Suprapubic skin (tissue), 4 donors: ENCODE measurements at regions not wholly inside any gene's neighbourhood (a gene's known extent, or its start where the extent isn't known, plus 50 kb on each side); places are given as distances from the start of the nearest gene placed in this dataset.
"Not testable (repeated sequence)": the region's sequence is repeated elsewhere in the genome, so short reads cannot be mapped to it uniquely, and the experiment has no call there.

ENCODE experiments used
- DNase-seq, 2 donors: peaks; one replicate each; pipeline ENCODE4 v3.0.0-alpha.2; 2019; ENCODE audit warnings: low spot score in 2 of 2
- H3K27ac ChIP-seq: fragments of 200-600 bp; sonication (generic); one replicate; pipeline ENCODE4 v1.5.1; 2019
- H3K27me3 ChIP-seq: fragments of 200-600 bp; sonication (generic); one replicate; pipeline ENCODE4 v1.5.1; 2019
- H3K36me3 ChIP-seq: fragments of 200-600 bp; sonication (generic); one replicate; pipeline ENCODE4 v1.5.1; 2019
- H3K4me1 ChIP-seq: fragments of 200-600 bp; sonication (generic); one replicate; pipeline ENCODE4 v1.5.1; 2019
- H3K4me3 ChIP-seq: fragments of 200-600 bp; sonication (generic); one replicate; pipeline ENCODE4 v1.5.1; 2019; ENCODE audit warnings: mild to moderate bottlenecking
- H3K9me3 ChIP-seq: fragments of 200-600 bp; sonication (generic); one replicate; pipeline ENCODE4 v1.5.1; 2019
- EP300 ChIP-seq: sonication (generic); formaldehyde crosslinking; IDR thresholded peaks from one replicate; pipeline ENCODE4 v1.6.1; 2017; ENCODE audit warnings: antibody characterized with exemption
- POLR2A ChIP-seq, 2 donors: fragments of 450-650 bp; IDR thresholded peaks; one replicate each; pipeline ENCODE4 v1.6.1; 2017; ENCODE audit warnings: antibody characterized with exemption in 2 of 2, mild to moderate bottlenecking in 2 of 2, moderate library complexity in 2 of 2
- POLR2AphosphoS5 ChIP-seq, 3 donors: sonication (generic); formaldehyde crosslinking; IDR thresholded peaks; one replicate each; pipeline ENCODE4 v1.6.1; 2017; ENCODE audit warnings: antibody characterized with exemption in 3 of 3
- WGBS: methylation state at CpG from one replicate; pipeline ENCODE4 v1.1.5; 2018; 5-methylcytosine and 5-hydroxymethylcytosine counted together
- TF ChIP-seq, protein P1 (sequence below), 2 donors: fragments of 200-600 bp in 1 of 2; fragments of 450-650 bp in 1 of 2; sonication (generic) in 1 of 2; IDR thresholded peaks; one replicate each; pipeline ENCODE4 v1.5.1; 2016 to 2019; ENCODE audit warnings: antibody characterized with exemption in 2 of 2, mild to moderate bottlenecking in 1 of 2, moderate library complexity in 1 of 2

DNA sequence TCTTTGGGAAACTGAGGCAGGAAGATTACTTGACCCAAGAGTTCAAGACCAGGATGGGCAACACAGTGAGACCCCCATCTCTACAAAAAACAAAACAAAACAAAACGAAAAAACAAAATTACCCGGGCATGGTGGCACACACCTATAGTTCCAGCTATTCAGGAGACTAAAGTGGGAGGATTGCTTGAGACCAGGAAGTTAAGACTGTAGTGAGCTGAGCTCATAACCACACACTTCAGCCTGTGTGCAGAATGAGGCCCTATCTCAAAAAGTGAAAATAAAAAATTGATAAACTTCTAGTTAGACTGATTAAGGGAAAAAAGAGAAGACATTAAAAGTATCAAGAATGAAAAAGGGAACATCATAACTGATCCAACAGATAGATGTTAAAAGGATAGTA lies 154.0 kb downstream of the RHOU start:
- Histone ChIP-seq H3K27ac (no peak overlapping the region), H3K4me3 (no peak overlapping the region), H3K27me3 (no peaks in the 10 kb centered on the region), H3K4me1 (no peaks in the 10 kb centered on the region), H3K9me3 (no peaks in the 10 kb centered on the region), H3K36me3 (no peaks in the 10 kb centered on the region)
- TF ChIP-seq POLR2AphosphoS5 (IDR thresholded peaks at IDR 0.05) (no peak), EP300 (no peak), POLR2A (IDR thresholded peaks at IDR 0.05) (no peak)
- TF ChIP-seq, protein P1, sequence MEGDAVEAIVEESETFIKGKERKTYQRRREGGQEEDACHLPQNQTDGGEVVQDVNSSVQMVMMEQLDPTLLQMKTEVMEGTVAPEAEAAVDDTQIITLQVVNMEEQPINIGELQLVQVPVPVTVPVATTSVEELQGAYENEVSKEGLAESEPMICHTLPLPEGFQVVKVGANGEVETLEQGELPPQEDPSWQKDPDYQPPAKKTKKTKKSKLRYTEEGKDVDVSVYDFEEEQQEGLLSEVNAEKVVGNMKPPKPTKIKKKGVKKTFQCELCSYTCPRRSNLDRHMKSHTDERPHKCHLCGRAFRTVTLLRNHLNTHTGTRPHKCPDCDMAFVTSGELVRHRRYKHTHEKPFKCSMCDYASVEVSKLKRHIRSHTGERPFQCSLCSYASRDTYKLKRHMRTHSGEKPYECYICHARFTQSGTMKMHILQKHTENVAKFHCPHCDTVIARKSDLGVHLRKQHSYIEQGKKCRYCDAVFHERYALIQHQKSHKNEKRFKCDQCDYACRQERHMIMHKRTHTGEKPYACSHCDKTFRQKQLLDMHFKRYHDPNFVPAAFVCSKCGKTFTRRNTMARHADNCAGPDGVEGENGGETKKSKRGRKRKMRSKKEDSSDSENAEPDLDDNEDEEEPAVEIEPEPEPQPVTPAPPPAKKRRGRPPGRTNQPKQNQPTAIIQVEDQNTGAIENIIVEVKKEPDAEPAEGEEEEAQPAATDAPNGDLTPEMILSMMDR (IDR thresholded peaks at IDR 0.05): no peak
- no peak for DNase-seq
- WGBS: 90% methylated on average over 2 of the region's 2 CpGs

DNA sequence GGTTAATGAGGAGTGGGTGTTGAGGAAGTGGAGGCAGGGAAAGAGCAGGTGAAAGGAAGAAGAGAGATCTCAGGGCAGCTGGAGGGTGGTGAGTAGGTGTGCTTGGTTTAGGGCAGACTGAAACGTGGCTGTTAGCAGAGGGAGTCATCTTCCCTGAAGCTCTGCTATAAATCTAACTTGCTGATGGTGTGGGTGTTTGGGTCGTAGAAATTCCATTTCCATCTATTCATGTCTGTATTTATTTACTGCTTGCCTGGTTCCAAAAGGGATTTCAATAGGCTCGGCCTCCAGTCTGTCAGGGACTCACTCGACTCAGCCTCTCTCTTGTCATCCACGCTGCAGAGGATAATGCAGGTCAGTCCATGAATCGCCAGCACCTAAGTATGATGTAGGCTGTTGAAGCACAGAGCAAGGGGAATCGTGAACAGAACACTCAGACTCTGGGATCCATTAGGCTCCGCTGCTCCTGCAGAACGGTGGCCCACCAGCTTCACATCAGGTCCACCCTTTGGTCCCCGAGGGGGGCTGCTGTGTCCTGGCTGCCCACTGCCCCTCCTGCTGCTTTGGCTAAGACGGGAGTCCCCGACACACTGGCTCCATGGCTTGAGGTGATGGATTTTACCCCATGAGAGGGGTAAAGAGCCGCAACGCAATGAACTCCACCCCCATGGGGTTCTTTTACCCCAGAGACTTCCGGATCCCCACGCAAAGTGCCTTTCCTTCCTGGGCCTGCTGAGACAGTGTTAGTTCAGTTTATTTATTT lies 156.2 kb downstream of the RHOU start:
- Histone ChIP-seq H3K27ac (no peak overlapping the region), H3K36me3 (no peaks in the 10 kb centered on the region), H3K4me1 (no peaks in the 10 kb centered on the region), H3K27me3 (no peaks in the 10 kb centered on the region), H3K4me3 (no peak overlapping the region), H3K9me3 (no peaks in the 10 kb centered on the region)
- whole genome bisulfite sequencing: 70% methylated on average over 16 of the region's 16 CpGs
- TF ChIP-seq POLR2A (IDR thresholded peaks at IDR 0.05) (no peak), POLR2AphosphoS5 (IDR thresholded peaks at IDR 0.05) (no peak), EP300 (no peak)
- TF ChIP-seq, protein P1 (IDR thresholded peaks at IDR 0.05): no peak
- DNase-seq: no peak

DNA sequence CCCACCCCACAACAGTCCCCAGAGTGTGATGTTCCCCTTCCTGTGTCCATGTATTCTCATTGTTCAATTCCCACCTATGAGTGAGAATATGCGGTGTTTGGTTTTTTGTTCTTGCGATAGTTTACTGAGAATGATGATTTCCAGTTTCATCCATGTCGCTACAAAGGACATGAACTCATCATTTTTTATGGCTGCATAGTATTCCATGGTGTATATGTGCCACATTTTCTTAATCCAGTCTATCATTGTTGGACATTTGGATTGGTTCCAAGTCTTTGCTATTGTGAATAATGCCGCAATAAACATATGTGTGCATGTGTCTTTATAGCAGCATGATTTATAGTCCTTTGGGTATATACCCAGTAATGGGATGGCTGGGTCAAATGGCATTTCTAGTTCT lies 156.9 kb downstream of the RHOU start:
- H3K9me3 ChIP-seq, H3K36me3 ChIP-seq, DNase-seq, H3K27me3 ChIP-seq, H3K4me3 ChIP-seq, H3K27ac ChIP-seq, H3K4me1 ChIP-seq: not testable (repeated sequence)
- no CpG with 5 or more reads among the region's 4 CpGs for whole genome bisulfite sequencing

DNA sequence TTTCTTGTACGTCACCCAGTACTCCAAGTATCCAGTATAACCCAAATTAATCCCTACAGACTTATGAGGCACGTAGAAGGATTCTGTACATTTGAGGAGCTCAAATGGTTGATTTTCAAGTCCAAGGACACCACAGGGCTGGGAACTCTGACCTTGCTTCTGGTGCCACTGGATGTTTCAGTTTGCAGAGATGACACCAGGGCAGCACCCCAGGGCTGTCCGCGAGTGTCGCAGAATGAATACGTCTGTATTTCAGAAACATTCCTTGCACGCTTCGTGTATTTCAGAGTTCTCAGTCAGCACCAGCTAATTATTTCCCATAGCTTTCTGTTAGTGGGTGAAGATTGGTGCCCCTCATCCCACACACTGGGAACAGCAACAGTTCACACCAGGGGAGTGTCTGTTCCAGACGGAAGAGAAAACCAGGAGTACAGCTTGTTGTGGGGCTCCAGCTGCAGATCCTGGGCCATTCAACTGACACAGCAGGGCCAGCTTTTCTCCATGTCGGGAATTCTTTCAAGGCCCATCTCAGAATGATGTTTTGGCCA lies 159.2 kb downstream of the RHOU start:
- no peak overlapping the region for H3K4me3 ChIP-seq
- H3K27me3 ChIP-seq: no peaks in the 10 kb centered on the region
- no peak for TF ChIP-seq EP300
- TF ChIP-seq POLR2AphosphoS5 (IDR thresholded peaks at IDR 0.05): no peak
- no peak for TF ChIP-seq POLR2A (IDR thresholded peaks at IDR 0.05)
- TF ChIP-seq, protein P1 (IDR thresholded peaks at IDR 0.05): no peak
- no peaks in the 10 kb centered on the region for H3K4me1 ChIP-seq
- H3K36me3 ChIP-seq: no peaks in the 10 kb centered on the region
- H3K9me3 ChIP-seq: no peaks in the 10 kb centered on the region
- no peak overlapping the region for H3K27ac ChIP-seq
- DNase-seq: no peak
- WGBS: 88% methylated on average over 7 of the region's 10 CpGs

DNA sequence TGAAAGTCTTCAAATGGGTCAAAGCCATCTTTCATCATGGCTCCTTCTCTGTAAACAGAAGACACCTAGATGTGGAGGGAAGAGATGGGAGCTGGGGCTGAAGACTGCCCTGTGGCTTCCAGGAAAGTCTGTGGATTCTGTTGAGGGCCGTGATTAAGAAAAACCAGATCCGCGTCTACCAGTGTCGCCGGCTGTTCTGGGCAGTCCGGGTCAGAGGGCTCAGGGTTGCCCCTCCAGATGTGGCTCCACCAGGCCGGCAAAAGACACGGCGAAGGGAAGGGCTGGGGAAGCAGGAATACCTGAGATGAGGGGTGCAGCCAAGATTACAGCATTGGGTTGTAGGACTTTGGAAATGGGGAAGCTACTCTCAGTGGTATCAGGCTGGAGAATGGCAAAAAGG lies 162.6 kb downstream of the RHOU start:
- WGBS: 97% methylated on average over 9 of the region's 9 CpGs
- Histone ChIP-seq H3K9me3 (no peaks in the 10 kb centered on the region), H3K27me3 (no peaks in the 10 kb centered on the region), H3K36me3 (no peaks in the 10 kb centered on the region), H3K4me1 (peaks cover 6% of the 10 kb centered on the region), H3K4me3 (no peak overlapping the region), H3K27ac (no peak overlapping the region)
- DNase-seq: no peak
- TF ChIP-seq EP300 (no peak), POLR2AphosphoS5 (IDR thresholded peaks at IDR 0.05) (no peak), POLR2A (IDR thresholded peaks at IDR 0.05) (no peak)
- TF ChIP-seq, protein P1 (IDR thresholded peaks at IDR 0.05): no peak
